HG03159 (cell line): ENCODE measurements at regions not wholly inside any gene's neighbourhood (a gene's known extent, or its start where the extent isn't known, plus 50 kb on each side); places are given as distances from the start of the nearest gene placed in this dataset.
"Not testable (repeated sequence)": the region's sequence is repeated elsewhere in the genome, so short reads cannot be mapped to it uniquely, and the experiment has no call there.

Experiments used
- ATAC-seq: cut with Tn5 transposase; IDR thresholded peaks from one replicate; pipeline ENCODE4 v1.9.1; 2021; ENCODE audit warnings: mild to moderate bottlenecking, moderate library complexity; ENCODE audit not compliant: unreplicated experiment

DNA sequence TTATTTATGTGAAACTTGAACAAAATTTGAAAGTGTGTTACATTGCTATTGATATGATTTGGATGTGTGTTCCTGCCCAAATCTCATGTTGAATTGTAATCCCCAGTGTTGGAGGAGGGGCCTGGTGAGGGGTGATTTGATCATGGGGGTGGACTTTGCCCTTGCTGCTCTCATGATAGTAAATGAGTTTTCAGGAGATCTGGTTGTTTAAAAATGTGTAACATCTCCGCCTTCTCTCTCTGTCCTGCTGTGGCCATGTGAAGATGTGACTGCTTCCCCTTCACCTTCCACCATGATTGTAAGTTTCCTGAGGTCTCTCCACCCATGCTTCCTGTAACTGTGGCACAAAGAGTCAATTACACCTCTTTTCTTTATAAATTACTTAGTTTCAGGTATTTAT lies 1731.0 kb downstream of the SLITRK5 start:
- ATAC-seq, result no peak

- not testable (repeated sequence) for ATAC-seq
These were observed 1734.9 kb downstream of the SLITRK5 start for GRCh38 chr13:89406096-89406495.

GRCh38 chr13:89407357-89407756 lies 1736.2 kb downstream of the SLITRK5 start:
- no peak for ATAC-seq

- no peak for ATAC-seq
These were observed 1761.8 kb downstream of the SLITRK5 start for GRCh38 chr13:89432997-89433396.

DNA sequence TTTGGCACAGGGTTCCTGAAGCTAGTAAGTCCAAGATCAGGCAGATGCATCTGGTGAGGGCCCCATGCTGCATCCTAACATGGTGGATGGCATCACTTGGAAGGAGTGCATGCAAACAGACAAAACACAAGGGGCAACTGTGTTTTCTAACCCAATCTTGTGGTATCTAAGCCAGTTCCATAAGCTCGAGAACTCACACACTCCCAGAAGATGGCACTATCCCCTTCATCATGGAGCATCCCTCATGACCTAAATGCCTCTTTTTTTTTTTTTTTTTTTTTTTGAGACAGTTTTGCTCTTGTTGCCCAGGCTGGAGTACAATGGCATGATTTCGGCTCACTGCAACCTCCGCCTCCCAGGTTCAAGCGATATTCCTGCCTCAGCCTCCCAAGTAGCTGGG lies 1763.5 kb downstream of the SLITRK5 start:
- ATAC-seq, result not testable (repeated sequence)

GRCh38 chr13:89454681-89455080 lies 1783.5 kb downstream of the SLITRK5 start:
- ATAC-seq, result no peak

GRCh38 chr13:89455225-89455624 lies 1784.1 kb downstream of the SLITRK5 start:
- no peak for ATAC-seq

GRCh38 chr13:89455741-89456140 lies 1784.6 kb downstream of the SLITRK5 start:
- no peak for ATAC-seq

DNA sequence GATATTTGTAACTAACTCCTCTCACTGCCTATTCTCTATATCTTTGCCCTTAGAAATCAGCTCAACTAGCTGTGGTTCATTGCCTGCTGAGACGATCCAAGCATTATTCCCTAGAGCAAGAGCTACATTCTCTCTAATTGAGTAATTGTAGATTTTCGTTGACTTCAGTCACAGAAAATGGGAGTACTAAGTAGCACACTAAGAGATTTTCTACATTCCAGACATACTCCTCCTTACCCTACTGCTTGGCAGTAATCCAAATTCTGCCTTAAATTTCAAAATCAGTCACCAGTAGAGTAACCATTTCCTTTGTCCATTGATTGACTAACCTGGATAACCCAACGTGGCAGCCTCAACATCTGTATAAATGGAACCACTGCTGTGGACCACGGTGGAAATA lies 1786.8 kb downstream of the SLITRK5 start:
- no peak for ATAC-seq

DNA sequence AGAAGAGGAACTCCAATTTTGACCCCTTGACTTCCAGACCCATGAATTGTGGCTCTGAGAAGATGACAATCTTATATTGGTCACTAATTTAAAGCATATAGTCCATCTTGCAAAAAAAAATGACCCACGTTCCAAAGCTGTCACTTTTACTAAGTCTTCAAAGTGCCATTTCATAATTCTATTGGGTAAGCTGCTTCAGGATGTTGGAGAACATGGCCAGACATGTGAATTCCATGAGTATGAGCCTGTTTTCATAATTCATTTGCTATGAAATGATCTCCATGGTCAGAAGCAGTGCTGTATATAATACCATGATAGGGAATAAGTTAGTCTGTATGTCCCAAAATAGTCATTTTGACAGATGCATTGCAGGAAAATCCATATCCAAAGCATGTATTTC lies 1787.3 kb downstream of the SLITRK5 start:
- ATAC-seq, result no peak

DNA sequence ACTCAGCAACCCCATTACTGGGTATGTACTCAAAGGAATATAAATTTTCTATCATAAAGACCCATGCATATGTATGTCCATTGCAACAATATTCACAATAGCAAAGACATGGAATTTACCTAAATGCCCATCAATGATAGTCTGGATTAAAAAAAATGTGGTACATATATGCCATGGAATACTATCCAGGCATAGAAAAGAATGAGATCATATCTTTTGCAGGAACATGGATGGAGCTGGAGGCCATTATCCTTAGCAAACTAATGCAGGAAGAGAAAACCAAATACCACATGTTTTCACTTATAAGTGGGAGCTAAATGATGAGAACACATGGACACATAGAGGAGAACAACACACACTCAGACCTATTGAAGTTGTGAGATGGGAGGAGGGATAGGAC lies 1789.7 kb downstream of the SLITRK5 start:
- ATAC-seq, result not testable (repeated sequence)

- ATAC-seq, result no peak
These were observed 1794.2 kb downstream of the SLITRK5 start for GRCh38 chr13:89465366-89465765.

- no peak for ATAC-seq
These were observed 1796.9 kb downstream of the SLITRK5 start for GRCh38 chr13:89468081-89468480.

- ATAC-seq, result no peak
These were observed 1799.7 kb downstream of the SLITRK5 start for GRCh38 chr13:89470901-89471300.

GRCh38 chr13:89474432-89474831 lies 1803.3 kb downstream of the SLITRK5 start:
- ATAC-seq, result no peak

- no peak for ATAC-seq
These were observed 1814.9 kb downstream of the SLITRK5 start for GRCh38 chr13:89486065-89486464.

- no peak for ATAC-seq
These were observed 1815.5 kb downstream of the SLITRK5 start for GRCh38 chr13:89486709-89487108.

DNA sequence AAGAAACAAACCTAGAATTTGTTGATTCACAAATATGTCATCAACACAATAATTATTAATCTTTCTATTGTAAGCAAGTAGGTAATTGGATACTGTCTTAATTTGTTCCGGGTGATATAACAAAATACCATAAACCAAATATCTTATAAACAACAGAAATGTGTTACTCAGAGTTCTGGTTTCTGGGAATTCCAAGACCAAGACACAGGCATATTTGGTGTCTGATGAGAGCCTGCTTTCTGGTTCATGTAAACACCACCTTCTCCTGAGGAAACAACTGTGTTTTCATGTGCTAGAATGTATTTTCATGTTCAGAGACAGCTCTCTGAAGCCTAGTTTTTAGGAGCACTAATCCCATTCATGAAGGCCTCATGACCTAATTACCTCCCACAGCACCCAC lies 1819.5 kb downstream of the SLITRK5 start:
- ATAC-seq, result no peak

GRCh38 chr13:89496478-89496877 lies 1825.3 kb downstream of the SLITRK5 start:
- no peak for ATAC-seq

DNA sequence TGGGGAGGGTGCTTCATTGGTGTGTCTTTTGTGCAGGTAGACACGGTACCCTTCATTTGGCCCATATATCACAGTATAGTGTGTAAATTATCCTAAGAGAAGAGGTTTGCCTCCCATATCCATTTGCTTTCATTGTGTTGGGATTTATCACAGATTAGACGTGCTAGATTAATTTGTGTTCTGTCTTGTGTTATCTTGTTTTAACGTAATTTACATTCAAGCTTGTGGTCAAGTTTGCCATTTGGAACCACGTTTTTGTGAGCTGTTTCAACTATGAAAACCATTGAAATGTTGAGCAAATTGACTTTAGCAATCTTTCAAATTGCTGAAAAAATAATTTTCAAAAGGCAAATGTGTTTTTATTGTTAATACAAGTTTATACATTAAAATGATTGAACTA lies 1826.5 kb downstream of the SLITRK5 start:
- no peak for ATAC-seq

- no peak for ATAC-seq
These were observed 1831.1 kb downstream of the SLITRK5 start for GRCh38 chr13:89502286-89502685.

- no peak for ATAC-seq
These were observed 1832.8 kb upstream of the MIR17HG start for GRCh38 chr13:89514534-89515312.

GRCh38 chr13:89515948-89516347 lies 1831.5 kb upstream of the MIR17HG start:
- no peak for ATAC-seq
